Heart right ventricle (tissue), 16 donors: ENCODE measurements at regions not wholly inside any gene's neighbourhood (a gene's known extent, or its start where the extent isn't known, plus 50 kb on each side); places are given as distances from the start of the nearest gene placed in this dataset.

Source experiments
- ATAC-seq, 8 donors: fragments of 200-7000 bp; cut with Tn5 transposase; one replicate each; pipeline ENCODE4 v1.9.1; 2020; ENCODE audit warnings: mild to moderate bottlenecking in 8 of 8, moderate library complexity in 8 of 8, moderate number of reproducible peaks in 1 of 8
- DNase-seq, 2 donors: peaks; one replicate each; pipeline ENCODE4 v3.0.0-alpha.2; 2020
- H3K27ac ChIP-seq, 10 donors: fragments of 200-600 bp; sonication (generic) in 2 of 10; one replicate each; pipeline versions ENCODE4 v1.5.0 to v1.8.0; 2020 to 2022; ENCODE audit warnings: mild to moderate bottlenecking in 3 of 10
- H3K27me3 ChIP-seq, 7 donors: fragments of 200-600 bp; one replicate each; pipeline ENCODE4 v1.8.0; 2021 to 2022; ENCODE audit warnings: mild to moderate bottlenecking in 2 of 7
- H3K36me3 ChIP-seq, 9 donors: fragments of 200-600 bp; sonication (generic) in 1 of 9; one replicate each; pipeline versions ENCODE4 v1.5.0 to v1.8.0; 2020 to 2022; ENCODE audit warnings: mild to moderate bottlenecking in 2 of 9
- H3K4me1 ChIP-seq, 9 donors: fragments of 200-600 bp; sonication (generic) in 1 of 9; one replicate each; pipeline versions ENCODE4 v1.5.0 to v1.8.0; 2020 to 2022; ENCODE audit warnings: mild to moderate bottlenecking in 4 of 9
- H3K4me3 ChIP-seq, 10 donors: fragments of 200-600 bp; sonication (generic) in 2 of 10; one replicate each; pipeline versions ENCODE4 v1.5.0 to v1.8.0; 2020 to 2022; ENCODE audit warnings: mild to moderate bottlenecking in 7 of 10, moderate library complexity in 2 of 10
- H3K9me3 ChIP-seq, 11 donors: fragments of 200-600 bp in 10 of 11; sonication (generic) in 2 of 11; one replicate each; pipeline versions ENCODE4 v1.5.0 to v1.8.0; 2013 to 2022; ENCODE audit warnings: mild to moderate bottlenecking in 2 of 11, control low read depth in 1 of 11, moderate library complexity in 1 of 11
- CTCF ChIP-seq, 9 donors: fragments of 200-600 bp; sonication (generic) in 2 of 9; IDR thresholded peaks; one replicate each; pipeline versions ENCODE4 v1.5.0 to v1.8.0; 2021 to 2022; ENCODE audit warnings: antibody characterized with exemption in 9 of 9, mild to moderate bottlenecking in 5 of 9, moderate library complexity in 1 of 9
- WGBS, 2 donors: extraction: QIAGEN DNeasy Blood & Tissue Kit; methylation state at CpG; one replicate each; pipeline ENCODE4 v1.1.7; 2013; ENCODE audit warnings: inconsistent platforms in 1 of 2; 5-methylcytosine and 5-hydroxymethylcytosine counted together
- intact Hi-C, 10 donors: fragments of 100-400 bp; cut with DNase I; formaldehyde crosslinking; loops; one replicate each; pipeline versions ENCODE4 v1.11.1 to v1.14.2; 2022
- donor health status: Arrhythmogenic right ventricular cardiomyopathy.
- donor health status: ischemic (EF 13 %, LVEDD 7.1; RV severe dilation, severe dysfunction).
- donor health status: healthy with polysubstance abuse.
- donor health status: DM: no; HTN: yes; CAD: no.
- donor health status: DM: no; HTN: no; CAD: no.
- donor health status: ischemic (EF 25% LVEDD 6.9; RV normal size, moderate dysfunction).
- donor health status: ischemic (EF 25% LVEDD 5.7; RV mildly dilated, moderate dysfunction).
- donor health status: healthy.
- donor health status: DM: yes; HTN: yes; CAD: no.
- donor health status: Ischemic cardiomyopathy.
- donor health status: ischemic (EF 35%, LVEDD 5.7; RV mildly dilated, moderate dysfunction).
- donor health status: nonischemic (EF 11% LVEDD 7.7; RV severe dilation, severe dysfunction).
- donor health status: DM: yes; HTN: yes; CAD: no.
- donor health status: PGD.
- donor health status: ischemic (EF 29% LVEDD 5.4; RV normal size, mild dysfunction).
- donor health status: nonischemic (EF 23%, LVEDD 6.1; RV moderate dilation, normal function).

GRCh38 chr4:173767650-173768049 is 237.6 kb upstream of the HAND2 start:
- H3K4me3 ChIP-seq: no peak overlapping the region
- intact Hi-C loops: loop anchor here in 2 of 10 donors (10.0 kb wide), 2 partner anchors 217 to 357 kb away; no protein-coding TSS in a partner anchor
- no peak overlapping the region for H3K27ac ChIP-seq
- peaks cover 0 to 4% (median 0%) of the 10 kb centered on the region in 9 donors for H3K4me1 ChIP-seq
- ATAC-seq (no peak), DNase-seq (no peak)
- no peaks in the 10 kb centered on the region for H3K36me3 ChIP-seq
- no peaks in the 10 kb centered on the region for H3K27me3 ChIP-seq
- WGBS, 2 donors: 74 to 84% methylated on average over 5 of the region's 5 CpGs
- H3K9me3 ChIP-seq: no peaks in the 10 kb centered on the region
- TF ChIP-seq CTCF (IDR thresholded peaks at IDR 0.05): no peak

DNA sequence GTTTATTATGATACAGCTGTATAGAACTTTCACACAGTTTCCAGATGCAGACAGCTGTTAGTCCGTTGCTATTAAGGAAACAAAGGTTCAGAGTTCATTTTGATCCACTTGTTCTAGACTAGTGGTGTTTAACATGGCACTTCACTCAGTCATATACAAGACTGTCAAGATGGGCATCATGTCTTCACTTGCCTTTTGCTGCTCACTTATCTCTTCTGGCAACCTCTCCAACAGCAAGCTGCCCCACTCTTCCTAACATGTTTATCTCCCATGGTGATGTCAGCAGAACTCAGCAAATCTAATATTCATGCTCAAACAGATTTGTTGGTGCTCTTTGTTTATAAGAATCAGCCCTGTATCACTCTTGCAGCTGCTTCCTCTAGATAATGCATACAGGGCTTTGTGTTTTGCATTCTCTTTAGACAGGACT is 236.2 kb upstream of the HAND2 start:
- DNase-seq (no peak), ATAC-seq (peak in 4 of 8 donors; percentile 14 to 36 (median 28))
- intact Hi-C loops: loop anchor here in 2 of 10 donors (10.0 kb wide), 2 partner anchors 219 to 359 kb away; no protein-coding TSS in a partner anchor
- Histone ChIP-seq H3K9me3 (no peaks in the 10 kb centered on the region), H3K36me3 (no peaks in the 10 kb centered on the region), H3K4me3 (no peak overlapping the region), H3K4me1 (peaks cover 0 to 11% (median 0%) of the 10 kb centered on the region in 9 donors), H3K27ac (no peak overlapping the region), H3K27me3 (no peaks in the 10 kb centered on the region)
- TF ChIP-seq CTCF (IDR thresholded peaks at IDR 0.05): no peak
- WGBS, 2 donors: 13 to 23% methylated on average over 1 of the region's 1 CpG

DNA sequence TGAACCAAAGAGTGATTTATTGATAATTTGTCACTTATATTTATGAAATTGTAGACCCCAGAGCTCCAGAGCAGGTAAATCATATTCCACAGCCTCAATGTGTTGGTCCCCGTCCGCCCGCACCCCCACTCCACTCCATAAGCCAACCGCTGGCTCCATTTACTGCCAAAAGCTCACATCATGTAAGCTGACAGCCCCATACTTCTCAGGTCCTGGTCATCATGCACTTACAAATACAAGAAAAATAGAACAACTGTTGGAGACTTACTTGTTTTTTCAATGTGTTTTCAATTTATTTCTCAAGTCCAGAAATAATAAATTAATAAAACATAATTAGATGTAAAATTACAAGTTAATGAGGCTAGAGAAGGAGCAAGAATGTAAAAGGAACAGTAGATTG is 235.7 kb upstream of the HAND2 start:
- H3K9me3 ChIP-seq: no peaks in the 10 kb centered on the region
- WGBS, 2 donors: 69 to 75% methylated on average over 4 of the region's 4 CpGs
- H3K27me3 ChIP-seq: no peaks in the 10 kb centered on the region
- ATAC-seq (peak in 1 of 8 donors; percentile 44), DNase-seq (no peak)
- H3K4me1 ChIP-seq: peaks cover 0 to 11% (median 0%) of the 10 kb centered on the region in 9 donors
- TF ChIP-seq CTCF (IDR thresholded peaks at IDR 0.05): no peak
- H3K27ac ChIP-seq: no peak overlapping the region
- H3K4me3 ChIP-seq: no peak overlapping the region
- intact Hi-C loops: loop anchor here in 2 of 10 donors (10.0 kb wide), 2 partner anchors 219 to 359 kb away; no protein-coding TSS in a partner anchor
- no peaks in the 10 kb centered on the region for H3K36me3 ChIP-seq

DNA sequence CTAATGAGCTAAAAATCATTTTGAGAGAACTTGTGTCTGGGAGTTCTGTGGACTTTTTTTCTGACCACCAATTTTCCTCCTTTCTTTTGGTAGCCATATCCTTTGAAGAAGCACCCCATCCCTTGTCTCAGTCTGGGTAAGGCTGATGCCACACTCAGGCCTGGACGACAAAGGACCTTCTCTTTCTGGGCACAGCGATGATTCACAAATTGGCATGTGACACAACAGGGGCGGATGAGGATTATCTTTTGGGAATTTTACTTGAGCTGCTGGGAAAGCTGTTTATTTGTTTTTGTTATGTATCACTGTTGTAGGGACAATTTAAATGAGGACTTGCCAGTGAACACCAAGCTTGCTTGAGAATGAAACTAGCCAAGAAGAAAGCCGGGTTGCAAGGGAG is 233.4 kb upstream of the HAND2 start:
- intact Hi-C loops: loop anchor here in 2 of 10 donors (5.0 to 10.0 kb wide), 3 partner anchors 221 to 994 kb away; no protein-coding TSS in a partner anchor
- Histone ChIP-seq H3K27me3 (no peaks in the 10 kb centered on the region), H3K36me3 (no peaks in the 10 kb centered on the region), H3K4me3 (no peak overlapping the region), H3K9me3 (no peaks in the 10 kb centered on the region), H3K27ac (peak overlapping the region in 1 of 10 donors; percentile 4), H3K4me1 (peaks cover 0 to 15% (median 0%) of the 10 kb centered on the region in 9 donors)
- no peak for DNase-seq
- 64 to 75% methylated on average over 4 of the region's 4 CpGs for WGBS, 2 donors
- no peak for ATAC-seq
- TF ChIP-seq CTCF (IDR thresholded peaks at IDR 0.05): no peak
